H1 (cell line): ENCODE measurements at regions not wholly inside any gene's neighbourhood (a gene's known extent, or its start where the extent isn't known, plus 50 kb on each side); places are given as distances from the start of the nearest gene placed in this dataset.

Source experiments
- CTCF ChIA-PET: fragments of 300-600 bp; sonication (Branson Sonifier 250); formaldehyde crosslinking; loops from one replicate; lab custom pipeline; 2021; ENCODE audit not compliant: partially characterized antibody; lab: Charles Lee
- POLR2A ChIA-PET: fragments of 300-600 bp; sonication (Branson Sonifier 250); formaldehyde crosslinking; loops from one replicate; lab custom pipeline; 2021; ENCODE audit warnings: inconsistent platforms; ENCODE audit not compliant: partially characterized antibody; lab: Charles Lee
- DNase-seq, 2 experiments: peaks; one replicate each; pipeline versions ENCODE4 v3.0.0 to v3.0.0-alpha.2; 2010 to 2022; ENCODE audit warnings: low spot score in 2 of 2, low read depth in 1 of 2, mixed read lengths in 1 of 2
- FAIRE-seq: peaks from 2 replicates; lab custom pipeline; 2011; peaks lifted over from hg19 to GRCh38; lab: Jason Lieb, UNC
- H2AFZ ChIP-seq: 2 replicates; pipeline ENCODE4 v1.8.1; 2012; ENCODE audit warnings: low read length, inconsistent platforms
- H2AK5ac ChIP-seq: 2 replicates; pipeline ENCODE4 v1.6.1; 2013; ENCODE audit warnings: low read depth, low read length
- H2BK120ac ChIP-seq: replicated peaks from 2 replicates; pipeline ENCODE3; 2013; ENCODE audit warnings: low read depth, low read length, inconsistent platforms
- H2BK12ac ChIP-seq: 2 replicates; pipeline ENCODE4 v1.6.1; 2013; ENCODE audit warnings: low read depth, low read length
- H2BK15ac ChIP-seq: 2 replicates; pipeline ENCODE4 v1.6.1; 2013; ENCODE audit warnings: low read length
- H2BK20ac ChIP-seq: 2 replicates; pipeline ENCODE4 v1.6.1; 2013; ENCODE audit warnings: low read length
- H2BK5ac ChIP-seq: 2 replicates; pipeline ENCODE4 v1.6.1; 2013; ENCODE audit warnings: low read depth, low read length
- H3K14ac ChIP-seq: 2 replicates; pipeline ENCODE4 v1.6.1; 2013; ENCODE audit warnings: inconsistent platforms; ENCODE audit not compliant: insufficient read length
- H3K18ac ChIP-seq: 2 replicates; pipeline ENCODE4 v1.6.1; 2013; ENCODE audit warnings: low read length; ENCODE audit errors: extremely low read depth
- H3K23ac ChIP-seq: 2 replicates; pipeline ENCODE4 v1.6.1; 2013; ENCODE audit warnings: inconsistent platforms; ENCODE audit not compliant: insufficient read length
- H3K23me2 ChIP-seq: 2 replicates; pipeline ENCODE4 v1.6.1; 2013; ENCODE audit warnings: low read depth, low read length
- H3K27ac ChIP-seq: 2 replicates; pipeline ENCODE4 v1.6.1; 2011; ENCODE audit warnings: low read depth, low read length, inconsistent platforms
- H3K27me3 ChIP-seq, 4 experiments: replicated peaks in 1 of 4; 1 replicate in 1 of 4; 2 replicates in 3 of 4; pipeline versions ENCODE4 v1.6.1 to v1.8.1; 2011 to 2013; ENCODE audit warnings: low read length in 3 of 4, mild to moderate bottlenecking in 3 of 4, inconsistent platforms in 2 of 4, mixed read lengths in 2 of 4, moderate library complexity in 1 of 4; ENCODE audit not compliant: control insufficient read depth in 3 of 4, insufficient read depth in 3 of 4; ENCODE audit errors: extremely low read depth in 1 of 4
- H3K36me3 ChIP-seq, 4 experiments: 2 replicates each; pipeline versions ENCODE4 v1.6.1 to v1.8.1; 2011 to 2013; ENCODE audit warnings: mild to moderate bottlenecking in 4 of 4, low read length in 3 of 4, moderate library complexity in 2 of 4, control low read depth in 1 of 4, inconsistent platforms in 1 of 4; ENCODE audit not compliant: insufficient read depth in 4 of 4, control insufficient read depth in 2 of 4
- H3K4ac ChIP-seq: replicated peaks from 2 replicates; pipeline ENCODE3; 2013; ENCODE audit warnings: low read length, low read depth, mixed read lengths, inconsistent platforms; ENCODE audit not compliant: insufficient read length
- H3K4me1 ChIP-seq, 4 experiments: replicated peaks in 1 of 4; 1 replicate in 1 of 4; 2 replicates in 3 of 4; pipeline versions ENCODE4 v1.6.1 to v1.8.1; 2011 to 2013; ENCODE audit warnings: low read length in 3 of 4, inconsistent platforms in 2 of 4, mixed read lengths in 1 of 4; ENCODE audit not compliant: insufficient read depth in 4 of 4, control insufficient read depth in 3 of 4
- H3K4me2 ChIP-seq, 2 experiments: 2 replicates each; pipeline versions ENCODE4 v1.6.1 to v1.8.1; 2011 to 2013; ENCODE audit warnings: low read depth in 2 of 2, low read length in 2 of 2, control low read depth in 1 of 2, inconsistent platforms in 1 of 2, mild to moderate bottlenecking in 1 of 2; ENCODE audit not compliant: insufficient read depth in 1 of 2
- H3K4me3 ChIP-seq, 4 experiments: fragments of 200-600, 300-600 bp in 1 of 4; sonication (generic), shearing (Covaris generic), sonication (Bioruptor Twin) in 1 of 4; 2 replicates each; pipeline versions ENCODE4 v1.5.1 to v1.8.1; 2011 to 2016; ENCODE audit warnings: low read length in 4 of 4, low read depth in 3 of 4, control low read depth in 2 of 4, inconsistent platforms in 2 of 4, mild to moderate bottlenecking in 2 of 4, mixed read lengths in 1 of 4, moderate library complexity in 1 of 4; ENCODE audit not compliant: insufficient read depth in 2 of 4; ENCODE audit errors: extremely low read depth in 1 of 4
- H3K56ac ChIP-seq: replicated peaks from 2 replicates; pipeline ENCODE3; 2013; ENCODE audit warnings: low read depth, mild to moderate bottlenecking, mixed read lengths, low read length, inconsistent platforms; ENCODE audit not compliant: insufficient read length
- H3K79me1 ChIP-seq: 2 replicates; pipeline ENCODE4 v1.6.1; 2013; ENCODE audit warnings: low read depth, low read length, control low read depth
- H3K79me2 ChIP-seq, 2 experiments: 2 replicates each; pipeline versions ENCODE4 v1.6.1 to v1.8.1; 2012 to 2013; ENCODE audit warnings: low read length in 2 of 2, mild to moderate bottlenecking in 2 of 2, inconsistent platforms in 1 of 2; ENCODE audit not compliant: insufficient read depth in 2 of 2, control insufficient read depth in 1 of 2
- H3K9ac ChIP-seq, 4 experiments: replicated peaks in 1 of 4; 1 replicate in 1 of 4; 2 replicates in 3 of 4; pipeline versions ENCODE4 v1.6.1 to v1.8.1; 2011 to 2013; ENCODE audit warnings: low read depth in 3 of 4, low read length in 3 of 4, control low read depth in 2 of 4, mild to moderate bottlenecking in 2 of 4, moderate library complexity in 2 of 4, inconsistent platforms in 1 of 4; ENCODE audit errors: extremely low read depth in 1 of 4
- H3K9me3 ChIP-seq, 2 experiments: 2 replicates each; pipeline versions ENCODE4 v1.6.1 to v1.8.1; 2012 to 2013; ENCODE audit warnings: mild to moderate bottlenecking in 2 of 2, moderate library complexity in 2 of 2, control low read depth in 1 of 2, inconsistent platforms in 1 of 2, low read depth in 1 of 2, low read length in 1 of 2, mixed read lengths in 1 of 2; ENCODE audit not compliant: insufficient read depth in 2 of 2
- H4K20me1 ChIP-seq, 2 experiments: replicated peaks in 1 of 2; 2 replicates each; pipeline versions ENCODE3 to v1.8.1; 2011 to 2013; ENCODE audit warnings: inconsistent platforms in 2 of 2, low read length in 2 of 2, mild to moderate bottlenecking in 1 of 2; ENCODE audit not compliant: insufficient read depth in 2 of 2, control insufficient read depth in 1 of 2
- H4K5ac ChIP-seq: 2 replicates; pipeline ENCODE4 v1.6.1; 2013; ENCODE audit warnings: low read length, low read depth, mixed read lengths, inconsistent platforms; ENCODE audit not compliant: insufficient read length
- H4K8ac ChIP-seq: 2 replicates; pipeline ENCODE4 v1.8.0; 2013; ENCODE audit warnings: mild to moderate bottlenecking, moderate library complexity, low read length, inconsistent platforms; ENCODE audit not compliant: insufficient read depth; ENCODE audit errors: extremely low read depth
- H4K91ac ChIP-seq: replicated peaks from 2 replicates; pipeline ENCODE3; 2013; ENCODE audit warnings: low read length, mixed read lengths, inconsistent platforms; ENCODE audit not compliant: insufficient read length
- ATF2 ChIP-seq: IDR thresholded peaks from 2 replicates; pipeline ENCODE4 v1.6.1; 2012; ENCODE audit warnings: low read length, inconsistent platforms
- CREB1 ChIP-seq: IDR thresholded peaks from 2 replicates; pipeline ENCODE4 v1.6.1; 2012; ENCODE audit warnings: inconsistent platforms
- EGR1 ChIP-seq: IDR thresholded peaks from 2 replicates; pipeline ENCODE4 v1.6.1; 2011; ENCODE audit warnings: low read depth, low read length, borderline replicate concordance
- EP300 ChIP-seq, 2 experiments: IDR thresholded peaks; 1 replicate in 1 of 2; 2 replicates in 1 of 2; pipeline ENCODE4 v1.6.1; 2011 to 2012; ENCODE audit warnings: low read depth in 2 of 2, low read length in 2 of 2, mild to moderate bottlenecking in 2 of 2, borderline replicate concordance in 1 of 2, inconsistent platforms in 1 of 2, moderate library complexity in 1 of 2
- HDAC6 ChIP-seq: IDR thresholded peaks from one replicate; pipeline ENCODE4 v1.7.1; 2012; ENCODE audit warnings: low read depth, mild to moderate bottlenecking, inconsistent platforms, low read length, moderate library complexity
- KDM5A ChIP-seq: fragments of 200-600 bp; IDR thresholded peaks from 2 replicates; pipeline ENCODE4 v1.7.1; 2012; ENCODE audit warnings: mild to moderate bottlenecking, low read length, inconsistent platforms, mixed read lengths
- NRF1 ChIP-seq: IDR thresholded peaks from 2 replicates; pipeline ENCODE4 v1.6.1; 2011; ENCODE audit warnings: mild to moderate bottlenecking, low read depth, low read length, improper control_type of control experiment
- RBBP5 ChIP-seq: IDR thresholded peaks from 2 replicates; pipeline ENCODE4 v1.7.1; 2012; ENCODE audit warnings: low read depth, mild to moderate bottlenecking, inconsistent platforms, low read length, moderate library complexity, borderline replicate concordance
- RFX5 ChIP-seq: IDR thresholded peaks from 2 replicates; pipeline ENCODE4 v1.6.1; 2011; ENCODE audit warnings: low read depth, low read length, improper control_type of control experiment, borderline replicate concordance
- RNF2 ChIP-seq: fragments of 200-900, 300-1000 bp; sonication (generic); IDR thresholded peaks from 2 replicates; pipeline ENCODE4 v1.7.1; 2016; ENCODE audit warnings: borderline replicate concordance, low read depth, mild to moderate bottlenecking, antibody characterized with exemption, low read length; ENCODE audit not compliant: poor library complexity, severe bottlenecking; ENCODE audit errors: missing control alignments
- WGBS, 2 experiments: shearing (Covaris generic) in 1 of 2; methylation state at CpG; one replicate each; pipeline versions ENCODE4 v1.1.6 to v1.1.7; 2013 to 2015; ENCODE audit warnings: low lambda C conversion rate in 2 of 2, mixed read lengths in 2 of 2, inconsistent platforms in 1 of 2, low coverage in 1 of 2, missing lambda C conversion rate in 1 of 2; ENCODE audit not compliant: insufficient replicate concordance in 2 of 2, insufficient coverage in 1 of 2, insufficient read length in 1 of 2; ENCODE audit errors: extremely low coverage in 1 of 2, missing lambda C conversion rate in 1 of 2; 5-methylcytosine and 5-hydroxymethylcytosine counted together

- 0 out of 4 replicates have a peak overlapping the region, but pooled peaks of 1 of the 2 experiments have one; percentile 3 for H3K4me2 ChIP-seq
- no peaks in the 10 kb centered on the region for H3K36me3 ChIP-seq
- peaks cover 0 to 8% (median 1%) of the 10 kb centered on the region in 4 experiments; a peak in 2 of 7 replicates for H3K4me1 ChIP-seq
- DNase-seq (no peak), FAIRE-seq (no peak)
- no peak overlapping the region for H3K4me3 ChIP-seq
- H2BK15ac ChIP-seq: no peak overlapping the region
- H4K8ac ChIP-seq: no peak overlapping the region
- H3K27me3 ChIP-seq: no peaks in the 10 kb centered on the region
- H3K14ac ChIP-seq: no peak overlapping the region
- H3K23ac ChIP-seq: no peak overlapping the region
- no peak overlapping the region for H3K18ac ChIP-seq
- H3K56ac ChIP-seq: no peak overlapping the region
- H3K9me3 ChIP-seq: no peaks in the 10 kb centered on the region
- H3K27ac ChIP-seq: no peak overlapping the region
- H2AK5ac ChIP-seq: 0 out of 2 replicates have a peak overlapping the region, but pooled peaks have one; percentile 68
- WGBS, 2 experiments: 77% methylated on average over 2 of the region's 2 CpGs; no CpG with 5 or more reads in 1 of the 2 experiments
- no peaks in the 10 kb centered on the region; the same call in 1 of the 2 replicates for H3K23me2 ChIP-seq
- H3K79me2 ChIP-seq: no peaks in the 10 kb centered on the region
- no peaks in the 10 kb centered on the region for H3K79me1 ChIP-seq
- no peak overlapping the region for H3K4ac ChIP-seq
- H3K9ac ChIP-seq: no peak overlapping the region
- POLR2A ChIA-PET: no interaction called here
- H2BK12ac ChIP-seq: peak overlapping the region; percentile 23; the same call in 1 of the 2 replicates
- CTCF ChIA-PET: interaction anchor here (1.4 kb wide), 1 partner anchor 132 kb away, joined by 4 read pairs; no protein-coding TSS in a partner anchor
- TF ChIP-seq RNF2 (no peak), HDAC6 (no peak), EP300 (IDR thresholded peaks at IDR 0.05; ENCODE audit: borderline replicate concordance in 1 of 2, low read depth in 2 of 2, low read length in 2 of 2) (no peak), EGR1 (no peak), CREB1 (no peak), NRF1 (no peak), RFX5 (no peak), KDM5A (no peak), RBBP5 (no peak), ATF2 (no peak)
- TF ChIP-seq, all 59 proteins: peak for 0
- H2BK20ac ChIP-seq: peak overlapping the region; percentile 34; the same call in 1 of the 2 replicates
- peak overlapping the region; percentile 35; the same call in 1 of the 2 replicates for H2AFZ ChIP-seq
- peak overlapping the region; percentile 57; the same call in 1 of the 2 replicates for H2BK5ac ChIP-seq
- no peak overlapping the region for H2BK120ac ChIP-seq
- no peaks in the 10 kb centered on the region for H4K20me1 ChIP-seq
- no peak overlapping the region for H4K91ac ChIP-seq
- H4K5ac ChIP-seq: no peak overlapping the region
Measured at GRCh38 chr9:12461763-12462460, 231.3 kb upstream of the TYRP1 start.
